Activated T-helper 1 cell treated with anti-CD3 and anti-CD28 coated beads, Interleukin-12 subunit alpha, Interleukin-12 subunit beta, Interleukin-2, Interleukin-4 antibody, amounts not matched to agents 30 ng/mL and 10 ng/mL and 1 ng/mL, durations not matched to agents 14 hours and 24 hours and 36 hours (primary cell): ENCODE measurements at regions not wholly inside any gene's neighbourhood (a gene's known extent, or its start where the extent isn't known, plus 50 kb on each side); places are given as distances from the start of the nearest gene placed in this dataset.
"Not testable (repeated sequence)": the region's sequence is repeated elsewhere in the genome, so short reads cannot be mapped to it uniquely, and the experiment has no call there.

Source experiments
- DNase-seq: peaks from one replicate; pipeline ENCODE4 v3.0.0; 2021; ENCODE audit warnings: low spot score
- H3K27ac Mint-ChIP-seq: one replicate; pipeline ENCODE4 v1.8.0; 2021; ENCODE audit warnings: mild to moderate bottlenecking, mixed read lengths
- H3K27me3 Mint-ChIP-seq: one replicate; pipeline ENCODE4 v1.8.0; 2022; ENCODE audit warnings: mild to moderate bottlenecking, moderate library complexity, mixed read lengths; ENCODE audit not compliant: insufficient read depth
- H3K36me3 Mint-ChIP-seq: one replicate; pipeline ENCODE4 v1.8.0; 2021; ENCODE audit warnings: low read depth, mixed read lengths
- H3K4me1 Mint-ChIP-seq: one replicate; pipeline ENCODE4 v1.8.0; 2021; ENCODE audit warnings: low read depth, mixed read lengths
- H3K4me3 Mint-ChIP-seq: one replicate; pipeline ENCODE4 v1.8.0; 2021; ENCODE audit warnings: mild to moderate bottlenecking, moderate library complexity, mixed read lengths
- H3K9me3 Mint-ChIP-seq: one replicate; pipeline ENCODE4 v1.8.0; 2021; ENCODE audit warnings: mixed read lengths
- intact Hi-C: fragments of 100-400 bp; cut with micrococcal nuclease; formaldehyde crosslinking; loops from one replicate; pipeline ENCODE4 v1.15.1; 2024

GRCh38 chr5:163838738-163839137, 333.3 kb downstream of the MAT2B start:
- no peak for DNase-seq
- no peaks in the 10 kb centered on the region for H3K36me3 Mint-ChIP-seq
- no peak overlapping the region for H3K27ac Mint-ChIP-seq
- intact Hi-C loops = no loop called here
- no peaks in the 10 kb centered on the region for H3K27me3 Mint-ChIP-seq
- H3K4me3 Mint-ChIP-seq = no peak overlapping the region
- H3K4me1 Mint-ChIP-seq = no peaks in the 10 kb centered on the region
- no peaks in the 10 kb centered on the region for H3K9me3 Mint-ChIP-seq

- Mint-ChIP-seq H3K4me3 (no peak overlapping the region), H3K27me3 (no peaks in the 10 kb centered on the region), H3K27ac (no peak overlapping the region), H3K4me1 (no peaks in the 10 kb centered on the region), H3K9me3 (no peaks in the 10 kb centered on the region), H3K36me3 (no peaks in the 10 kb centered on the region)
- no peak for DNase-seq
- intact Hi-C loops = no loop called here
Observed at GRCh38 chr5:163846512-163846911, 341.1 kb downstream of the MAT2B start.

- Mint-ChIP-seq H3K9me3 (peaks cover 14% of the 10 kb centered on the region), H3K27me3 (no peaks in the 10 kb centered on the region), H3K27ac (no peak overlapping the region), H3K4me1 (no peaks in the 10 kb centered on the region), H3K4me3 (no peak overlapping the region), H3K36me3 (no peaks in the 10 kb centered on the region)
- intact Hi-C loops = no loop called here
- DNase-seq = no peak
Observed at GRCh38 chr5:163855754-163856153, 350.3 kb downstream of the MAT2B start.

- H3K27me3 Mint-ChIP-seq = no peaks in the 10 kb centered on the region
- intact Hi-C loops = no loop called here
- H3K4me1 Mint-ChIP-seq = no peaks in the 10 kb centered on the region
- H3K27ac Mint-ChIP-seq = no peak overlapping the region
- no peaks in the 10 kb centered on the region for H3K36me3 Mint-ChIP-seq
- H3K4me3 Mint-ChIP-seq = no peak overlapping the region
- peaks cover under 1% of the 10 kb centered on the region for H3K9me3 Mint-ChIP-seq
- no peak for DNase-seq
Observed at GRCh38 chr5:163861670-163862069, 356.3 kb downstream of the MAT2B start.

GRCh38 chr5:163867324-163867723, 361.9 kb downstream of the MAT2B start:
- Mint-ChIP-seq H3K4me1 (no peaks in the 10 kb centered on the region), H3K27ac (no peak overlapping the region), H3K36me3 (no peaks in the 10 kb centered on the region), H3K27me3 (no peaks in the 10 kb centered on the region), H3K9me3 (no peaks in the 10 kb centered on the region), H3K4me3 (no peak overlapping the region)
- intact Hi-C loops = no loop called here
- DNase-seq = no peak

GRCh38 chr5:163867738-163868137, 362.3 kb downstream of the MAT2B start:
- Mint-ChIP-seq H3K36me3 (no peaks in the 10 kb centered on the region), H3K4me3 (no peak overlapping the region), H3K27ac (no peak overlapping the region), H3K9me3 (no peaks in the 10 kb centered on the region), H3K27me3 (no peaks in the 10 kb centered on the region), H3K4me1 (no peaks in the 10 kb centered on the region)
- DNase-seq = no peak
- intact Hi-C loops = no loop called here

- Mint-ChIP-seq H3K4me1 (no peaks in the 10 kb centered on the region), H3K27ac (no peak overlapping the region), H3K27me3 (no peaks in the 10 kb centered on the region), H3K9me3 (no peaks in the 10 kb centered on the region), H3K4me3 (no peak overlapping the region), H3K36me3 (no peaks in the 10 kb centered on the region)
- no peak for DNase-seq
- intact Hi-C loops = no loop called here
Observed at GRCh38 chr5:163869581-163869980, 364.2 kb downstream of the MAT2B start.

GRCh38 chr5:163870441-163870840, 365.0 kb downstream of the MAT2B start:
- H3K9me3 Mint-ChIP-seq = no peaks in the 10 kb centered on the region
- H3K4me3 Mint-ChIP-seq = no peak overlapping the region
- no peaks in the 10 kb centered on the region for H3K36me3 Mint-ChIP-seq
- no peaks in the 10 kb centered on the region for H3K4me1 Mint-ChIP-seq
- no peak for DNase-seq
- intact Hi-C loops = no loop called here
- H3K27me3 Mint-ChIP-seq = no peaks in the 10 kb centered on the region
- H3K27ac Mint-ChIP-seq = no peak overlapping the region

- no peak overlapping the region for H3K4me3 Mint-ChIP-seq
- intact Hi-C loops = no loop called here
- no peaks in the 10 kb centered on the region for H3K36me3 Mint-ChIP-seq
- H3K9me3 Mint-ChIP-seq = peaks cover 7% of the 10 kb centered on the region
- H3K27me3 Mint-ChIP-seq = no peaks in the 10 kb centered on the region
- H3K4me1 Mint-ChIP-seq = no peaks in the 10 kb centered on the region
- DNase-seq = no peak
- H3K27ac Mint-ChIP-seq = no peak overlapping the region
Observed at GRCh38 chr5:163874431-163874830, 369.0 kb downstream of the MAT2B start.

- H3K4me3 Mint-ChIP-seq, H3K36me3 Mint-ChIP-seq, intact Hi-C loops, H3K4me1 Mint-ChIP-seq, DNase-seq, H3K27me3 Mint-ChIP-seq, H3K27ac Mint-ChIP-seq, H3K9me3 Mint-ChIP-seq: not testable (repeated sequence)
Observed at GRCh38 chr5:163874912-163875311, 369.5 kb downstream of the MAT2B start.

GRCh38 chr5:163877865-163878264, 372.4 kb downstream of the MAT2B start:
- Mint-ChIP-seq H3K36me3 (no peaks in the 10 kb centered on the region), H3K4me3 (no peak overlapping the region), H3K27ac (no peak overlapping the region), H3K27me3 (no peaks in the 10 kb centered on the region), H3K9me3 (peaks cover 7% of the 10 kb centered on the region), H3K4me1 (no peaks in the 10 kb centered on the region)
- no peak for DNase-seq
- intact Hi-C loops = no loop called here

GRCh38 chr5:163878490-163878889, 373.1 kb downstream of the MAT2B start:
- H3K9me3 Mint-ChIP-seq = peaks cover 7% of the 10 kb centered on the region
- DNase-seq = no peak
- intact Hi-C loops = no loop called here
- no peaks in the 10 kb centered on the region for H3K4me1 Mint-ChIP-seq
- no peaks in the 10 kb centered on the region for H3K27me3 Mint-ChIP-seq
- no peak overlapping the region for H3K27ac Mint-ChIP-seq
- no peaks in the 10 kb centered on the region for H3K36me3 Mint-ChIP-seq
- no peak overlapping the region for H3K4me3 Mint-ChIP-seq

GRCh38 chr5:163880302-163880701, 374.9 kb downstream of the MAT2B start:
- peaks cover 7% of the 10 kb centered on the region for H3K9me3 Mint-ChIP-seq
- no peak overlapping the region for H3K27ac Mint-ChIP-seq
- H3K27me3 Mint-ChIP-seq = no peaks in the 10 kb centered on the region
- intact Hi-C loops = no loop called here
- no peaks in the 10 kb centered on the region for H3K36me3 Mint-ChIP-seq
- no peak overlapping the region for H3K4me3 Mint-ChIP-seq
- DNase-seq = no peak
- H3K4me1 Mint-ChIP-seq = no peaks in the 10 kb centered on the region

GRCh38 chr5:163885117-163885516, 379.7 kb downstream of the MAT2B start:
- H3K4me3 Mint-ChIP-seq = no peak overlapping the region
- H3K4me1 Mint-ChIP-seq = no peaks in the 10 kb centered on the region
- H3K27ac Mint-ChIP-seq = no peak overlapping the region
- no peak for DNase-seq
- intact Hi-C loops = no loop called here
- H3K36me3 Mint-ChIP-seq = no peaks in the 10 kb centered on the region
- H3K9me3 Mint-ChIP-seq = no peaks in the 10 kb centered on the region
- H3K27me3 Mint-ChIP-seq = no peaks in the 10 kb centered on the region
